Epithelial cell of prostate (primary cell): ENCODE measurements at regions not wholly inside any gene's neighbourhood (a gene's known extent, or its start where the extent isn't known, plus 50 kb on each side); places are given as distances from the start of the nearest gene placed in this dataset.
"Not testable (repeated sequence)": the region's sequence is repeated elsewhere in the genome, so short reads cannot be mapped to it uniquely, and the experiment has no call there.

ENCODE experiments used
- DNase-seq: peaks from one replicate; pipeline ENCODE4 v3.0.0-alpha.2; 2011; ENCODE audit warnings: low read depth, low spot score
- H3K27ac ChIP-seq: fragments of 450-650 bp; 2 replicates; pipeline ENCODE4 v1.5.1; 2017; ENCODE audit warnings: mild to moderate bottlenecking

DNA sequence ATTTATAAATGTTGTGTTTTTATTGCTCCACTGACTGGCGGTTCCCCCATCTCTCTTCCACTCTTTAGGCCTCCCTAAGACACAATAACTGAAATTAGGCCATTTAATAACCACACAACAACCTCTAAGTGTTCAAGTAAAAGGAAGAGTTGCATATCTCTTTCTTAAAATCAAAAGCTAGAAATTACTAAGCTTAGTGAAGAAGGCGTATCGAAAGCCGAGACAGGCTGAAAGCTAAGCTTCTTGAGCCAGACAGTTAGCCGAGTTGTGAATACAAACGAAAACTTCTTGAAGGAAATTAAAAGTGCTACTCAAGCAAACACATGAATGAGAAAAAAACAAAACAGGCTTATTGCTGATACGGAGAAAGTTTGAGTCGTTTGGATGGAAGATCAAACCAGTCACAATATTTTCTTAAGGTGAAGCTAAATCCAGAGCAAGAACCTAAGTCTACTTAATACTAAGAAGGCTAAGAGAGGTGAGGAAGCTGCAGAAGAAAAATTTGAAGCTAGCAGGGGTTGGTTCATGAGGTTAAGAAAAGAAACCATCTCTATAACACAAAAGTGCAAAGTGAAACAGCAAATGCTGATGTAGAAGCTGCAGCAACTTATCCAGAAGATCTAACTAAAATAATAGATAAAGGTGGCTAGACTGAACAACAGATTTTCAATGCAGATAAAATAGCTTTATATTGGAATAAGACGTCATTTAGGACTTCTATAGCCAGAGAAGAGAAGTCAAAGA, 194.0 kb upstream of the TTC29 start:
- no peak overlapping the region for H3K27ac ChIP-seq
- DNase-seq: no peak

DNA sequence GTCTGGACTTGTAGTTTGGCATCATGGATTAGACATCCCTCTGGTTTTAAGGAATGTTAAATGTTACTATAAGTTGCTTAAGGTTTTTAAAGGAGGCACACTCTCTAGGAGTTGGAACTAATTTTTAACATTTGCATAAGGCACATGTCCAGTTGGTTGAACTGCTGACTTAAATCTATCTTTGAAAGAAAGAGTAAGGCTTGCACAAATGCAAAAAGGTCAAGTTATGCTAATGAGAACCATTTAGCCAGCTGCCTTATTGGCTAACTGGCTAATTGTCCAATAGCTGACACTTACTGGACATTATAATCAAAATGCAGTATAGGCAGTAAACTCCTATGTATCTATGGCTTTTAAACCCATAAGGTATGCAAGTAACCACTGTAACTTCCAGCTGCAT, 206.1 kb upstream of the TTC29 start:
- DNase-seq: no peak
- no peak overlapping the region for H3K27ac ChIP-seq

DNA sequence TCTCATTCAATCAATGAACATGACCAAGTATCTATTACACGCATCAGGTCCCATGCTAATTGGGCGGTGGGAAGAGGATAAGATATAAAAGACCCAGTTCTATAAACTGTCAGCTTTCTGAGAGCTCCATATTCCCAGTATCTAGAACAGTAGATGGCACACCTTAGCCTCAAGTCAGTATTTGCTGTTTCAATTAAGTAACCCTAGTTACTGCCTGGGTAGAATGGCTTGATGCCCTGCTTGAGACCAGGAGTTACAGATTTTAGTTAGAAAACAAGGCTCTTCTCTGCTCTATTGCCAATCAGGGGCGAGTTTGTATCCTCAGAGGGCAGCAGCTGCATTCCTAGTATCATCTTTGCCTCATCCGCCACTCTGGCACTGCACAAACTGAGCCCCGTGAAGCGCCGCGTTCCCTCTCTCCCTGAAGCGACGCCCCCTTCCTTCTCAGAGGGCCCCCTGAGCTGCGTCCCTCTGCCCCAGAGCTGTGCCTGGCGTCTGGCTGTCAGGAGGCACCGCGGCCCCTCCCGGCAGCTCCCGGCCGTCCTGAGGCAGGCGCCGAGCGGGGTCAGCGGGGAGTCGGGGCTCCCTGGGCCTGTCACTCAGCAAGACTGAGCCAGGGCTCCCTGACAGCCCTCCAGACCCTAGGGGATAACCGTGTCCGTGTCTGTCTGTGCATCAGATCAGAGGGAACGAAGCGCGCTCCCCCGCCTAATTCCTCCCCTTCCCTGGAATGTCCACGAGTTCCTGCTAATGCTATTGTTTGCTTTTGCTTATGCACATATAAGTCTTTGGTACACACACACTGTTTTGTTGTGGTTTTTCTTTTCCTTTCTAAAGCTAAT, 212.4 kb upstream of the TTC29 start:
- DNase-seq: peak; percentile 3
- no peak overlapping the region for H3K27ac ChIP-seq

DNA sequence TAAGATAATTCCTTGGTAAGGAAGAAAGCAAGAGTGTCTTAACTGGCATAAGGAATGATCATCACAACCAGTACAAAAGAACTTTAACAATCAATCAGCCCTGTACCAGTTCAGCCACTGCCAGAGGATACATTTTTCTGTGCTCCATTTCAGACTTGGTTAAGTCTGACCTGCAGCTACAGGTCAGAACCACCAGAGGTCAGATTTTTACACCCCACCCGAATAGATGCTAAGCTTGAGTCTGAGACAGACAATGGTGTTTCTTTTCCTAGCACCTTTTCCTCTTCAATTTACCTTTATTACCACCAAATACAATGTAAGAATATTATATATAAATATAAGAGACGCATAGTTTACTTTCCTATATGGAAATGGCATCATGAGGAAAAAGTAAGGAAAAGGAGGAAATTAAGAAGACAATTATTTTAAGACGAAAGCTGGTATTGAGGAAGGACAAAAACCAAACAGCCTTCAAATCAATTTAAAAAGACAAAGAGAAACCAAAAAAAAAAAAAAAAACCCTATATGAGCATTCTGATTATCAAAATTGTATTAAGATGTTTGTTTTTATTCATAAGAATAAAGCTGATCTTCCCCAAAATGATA, 215.3 kb upstream of the TTC29 start:
- peak; percentile 6 for DNase-seq
- no peak overlapping the region for H3K27ac ChIP-seq

DNA sequence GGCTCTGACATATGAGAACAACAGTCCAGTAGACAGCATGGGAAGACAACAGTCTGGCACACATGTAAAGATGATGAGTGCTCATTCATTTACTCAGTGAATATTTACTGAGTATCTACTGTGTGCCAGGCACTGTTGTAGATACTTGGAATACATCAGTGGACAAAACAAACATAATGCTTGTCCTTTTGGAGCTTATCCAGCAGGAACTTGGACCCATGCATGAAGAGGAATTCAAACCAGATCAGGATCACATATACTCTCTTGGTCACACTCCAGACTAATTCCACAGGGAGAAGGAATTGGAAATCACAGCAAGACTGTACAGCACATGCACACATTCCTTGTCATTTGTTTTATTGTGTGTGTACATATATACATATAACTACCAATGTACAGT, 217.6 kb upstream of the TTC29 start:
- no peak for DNase-seq
- H3K27ac ChIP-seq: no peak overlapping the region

DNA sequence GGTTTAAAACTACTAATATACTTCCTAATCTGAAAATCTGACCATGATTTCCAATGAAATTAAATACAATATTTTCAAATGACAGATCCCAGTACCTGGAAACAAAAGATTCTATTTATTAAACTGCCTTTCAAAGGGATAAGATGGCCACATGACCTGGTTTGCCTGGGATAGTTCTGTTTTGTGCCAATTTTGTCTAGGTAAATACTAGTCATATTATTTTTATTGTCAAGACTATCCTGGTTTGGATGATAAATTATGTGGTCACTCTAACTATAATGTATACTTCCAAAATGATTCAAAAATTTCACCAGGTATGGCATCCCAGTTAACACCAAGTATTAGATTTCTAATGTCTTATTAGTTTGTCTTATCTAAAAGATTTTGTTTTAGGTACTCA, 222.5 kb upstream of the TTC29 start:
- H3K27ac ChIP-seq, DNase-seq: not testable (repeated sequence)

DNA sequence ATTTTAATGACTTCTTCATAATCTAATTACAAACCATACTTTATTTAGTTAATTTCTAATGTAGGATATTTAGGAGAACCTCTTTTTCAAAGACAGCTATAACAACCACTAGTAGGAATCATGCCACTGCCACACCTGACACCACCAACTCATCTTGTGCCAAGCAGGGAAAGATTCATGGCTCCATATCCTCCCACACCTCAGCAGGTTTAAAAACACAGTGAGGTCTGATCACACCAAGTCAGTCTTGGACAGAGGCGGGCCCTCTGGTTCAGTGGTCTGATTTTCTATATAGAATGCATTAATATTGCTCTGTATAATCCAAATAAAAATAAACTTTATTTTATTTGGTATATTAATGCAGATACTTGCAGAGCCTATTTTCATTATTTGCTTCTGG, 227.7 kb upstream of the TTC29 start:
- H3K27ac ChIP-seq: no peak overlapping the region
- no peak for DNase-seq

DNA sequence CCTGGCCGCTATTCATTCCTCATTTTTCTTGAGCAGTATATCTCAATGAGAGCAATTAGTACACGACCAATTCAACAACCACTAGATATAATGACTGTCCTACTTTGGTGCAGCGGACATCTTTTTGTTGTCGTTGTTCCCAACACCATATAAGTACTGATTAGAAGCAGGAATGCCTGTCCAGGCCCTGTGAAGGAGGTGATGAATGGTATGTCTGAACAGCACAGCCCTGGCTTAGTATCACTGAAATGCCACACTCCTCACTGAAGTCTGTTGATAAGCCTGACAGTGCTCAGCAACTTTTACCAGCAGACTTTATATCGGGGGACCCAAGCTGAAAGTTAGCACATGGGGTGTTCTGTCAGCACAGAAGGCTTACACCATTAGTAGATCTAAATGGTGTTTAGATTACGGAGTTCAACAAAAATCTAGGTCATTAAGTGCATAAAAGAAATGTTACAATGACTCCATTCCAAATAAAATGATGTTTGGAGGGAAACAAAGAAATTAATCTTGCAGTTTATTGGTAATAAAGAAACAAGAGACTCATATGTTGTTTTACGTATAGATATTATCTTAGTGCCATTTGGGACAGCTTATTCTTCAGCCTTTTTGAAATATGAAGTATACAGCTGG, 228.3 kb upstream of the TTC29 start:
- DNase-seq: no peak
- no peak overlapping the region for H3K27ac ChIP-seq

DNA sequence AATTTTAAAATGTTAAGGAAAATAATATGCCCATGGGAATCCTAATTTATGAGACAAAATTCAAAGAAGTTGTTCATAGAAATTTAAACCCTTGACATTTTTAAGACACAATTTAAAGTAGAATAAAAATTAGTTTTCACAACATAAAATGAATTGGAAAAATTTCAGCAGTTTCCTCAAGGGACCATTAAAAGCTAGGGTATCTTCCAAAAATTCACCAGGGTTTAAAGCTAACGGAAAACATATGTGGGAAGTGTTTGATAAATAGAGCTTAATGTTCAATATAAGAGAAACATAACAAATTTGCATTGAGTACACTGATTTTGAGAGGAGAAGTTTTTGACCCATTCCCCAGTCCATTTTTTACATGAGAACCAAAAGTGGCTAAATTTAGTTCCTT, 228.9 kb upstream of the TTC29 start:
- H3K27ac ChIP-seq: no peak overlapping the region
- no peak for DNase-seq

DNA sequence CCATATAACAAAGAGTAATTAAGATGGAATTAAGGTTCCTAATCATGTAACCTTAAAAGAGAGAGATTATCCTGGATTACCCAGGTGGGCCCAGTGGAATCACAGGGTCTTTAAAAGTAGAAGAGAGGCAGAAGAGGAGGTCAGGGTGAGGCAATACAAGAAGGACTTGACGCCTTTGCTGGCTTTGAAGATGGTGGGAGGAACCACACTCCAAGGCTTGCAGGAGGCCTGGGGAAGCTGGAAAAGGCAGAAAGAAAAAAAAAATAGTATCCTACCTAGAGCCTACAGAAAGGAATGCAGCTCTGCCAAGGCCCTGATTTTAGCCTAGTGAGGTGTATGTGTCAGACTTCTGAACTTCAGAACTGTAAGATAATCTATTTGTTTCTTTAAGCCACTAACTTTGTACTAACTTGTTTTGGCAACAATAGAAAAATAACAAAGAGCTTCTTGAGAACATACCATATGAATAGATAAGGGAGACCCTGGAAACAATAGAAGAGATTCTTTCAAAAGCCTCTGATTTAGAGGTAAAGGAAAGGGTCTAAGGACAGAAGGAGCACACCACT, 229.9 kb upstream of the TTC29 start:
- no peak for DNase-seq

DNA sequence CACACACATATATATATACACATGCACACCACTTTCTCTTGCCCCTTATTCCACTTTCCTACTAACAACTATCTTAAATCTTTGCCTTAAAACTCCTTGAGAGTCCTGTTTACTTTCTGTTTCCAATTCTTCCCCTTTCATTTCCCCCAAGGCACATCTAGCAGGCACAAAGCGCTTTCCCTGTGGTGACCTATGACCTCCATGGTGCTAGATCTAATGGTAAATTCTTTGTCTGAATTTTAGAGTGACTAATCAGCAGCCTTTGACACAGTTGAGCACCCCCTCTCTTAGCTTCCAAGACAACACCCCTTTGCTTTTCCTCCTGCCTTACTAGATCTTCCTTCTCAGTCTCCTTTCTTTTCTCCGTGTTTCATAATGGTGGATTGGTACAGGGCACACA, 236.4 kb upstream of the TTC29 start:
- no peak overlapping the region for H3K27ac ChIP-seq
- DNase-seq: no peak

More for the DNA sequence above, 229.9 kb upstream of the TTC29 start:
- H3K27ac ChIP-seq: no peak overlapping the region

DNA sequence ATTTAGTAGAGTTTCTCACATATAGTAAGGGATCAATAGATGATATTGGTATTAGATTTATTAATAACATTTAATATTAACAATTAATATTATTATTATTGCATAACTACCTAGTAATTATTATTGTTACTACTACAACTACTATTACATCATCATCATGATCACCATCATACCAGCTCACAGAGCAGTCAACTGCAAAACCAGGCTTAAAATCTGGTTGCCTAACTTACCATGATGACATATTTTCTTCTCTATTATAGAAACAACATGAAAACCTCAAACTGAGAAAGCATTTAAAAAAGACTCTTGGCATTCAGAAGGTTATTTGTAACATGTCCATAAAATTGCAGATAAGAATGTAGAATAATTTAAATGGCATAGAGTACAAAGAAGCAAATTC, 247.0 kb upstream of the TTC29 start:
- DNase-seq: no peak
- no peak overlapping the region for H3K27ac ChIP-seq

DNA sequence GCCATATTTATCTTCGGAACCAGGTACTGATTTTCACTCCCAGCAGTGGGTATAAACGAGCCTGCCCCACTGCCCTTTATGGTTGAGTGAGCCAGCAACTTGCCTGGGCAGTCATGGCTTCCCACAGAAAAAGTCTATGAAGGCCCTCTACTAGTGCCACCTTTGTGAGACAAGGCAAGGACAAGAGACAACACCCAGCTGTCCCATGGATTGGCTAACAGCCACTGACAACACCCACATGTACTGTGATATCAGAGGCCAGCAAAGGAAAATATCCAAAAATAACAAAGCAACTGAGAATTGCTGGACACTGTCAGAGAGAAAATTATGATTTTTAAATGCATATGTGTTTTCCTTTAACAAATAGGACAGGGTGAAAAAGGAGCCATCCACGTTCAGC, 248.4 kb upstream of the TTC29 start:
- H3K27ac ChIP-seq: no peak overlapping the region
- no peak for DNase-seq

DNA sequence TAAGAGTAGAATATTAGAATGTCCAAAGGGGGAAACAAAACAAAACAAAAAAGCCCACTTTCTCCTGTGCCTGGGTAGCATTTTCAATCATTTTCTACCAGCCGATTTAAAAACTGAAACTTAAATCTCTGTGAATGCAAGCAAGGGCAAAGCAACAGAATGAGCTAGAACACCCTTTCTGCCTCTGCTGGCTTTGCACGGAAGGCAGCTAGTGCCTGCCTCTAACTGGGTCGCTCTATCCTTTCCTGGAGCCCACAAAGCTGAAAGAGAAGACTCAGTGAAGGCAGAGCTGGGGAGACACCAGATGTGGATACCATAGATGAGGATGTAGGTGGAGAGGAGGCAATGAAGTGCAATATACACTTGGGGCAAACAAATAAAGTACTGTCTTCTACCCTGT, 248.9 kb upstream of the TTC29 start:
- no peak for DNase-seq

DNA sequence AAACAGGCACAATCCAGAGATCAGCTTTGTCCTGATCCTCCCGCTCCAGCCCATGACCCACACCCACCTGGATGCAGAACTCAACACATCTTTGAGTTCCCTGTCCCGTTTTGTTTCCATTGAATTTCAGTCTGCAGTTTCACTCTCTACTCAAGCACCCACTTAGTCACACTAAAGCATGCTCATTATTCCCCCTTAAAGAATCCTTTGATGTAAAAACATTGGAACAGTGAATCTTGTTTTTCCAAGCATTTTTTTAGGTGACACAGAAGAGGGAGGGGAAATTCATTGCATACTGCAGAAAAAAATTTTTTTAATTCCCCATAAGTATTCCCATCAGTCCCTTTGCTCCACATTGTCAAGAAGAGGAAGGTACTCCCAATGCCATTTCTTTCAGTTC, 249.7 kb upstream of the TTC29 start:
- H3K27ac ChIP-seq: no peak overlapping the region
- DNase-seq: no peak

More for the DNA sequence above, 248.9 kb upstream of the TTC29 start:
- no peak overlapping the region for H3K27ac ChIP-seq

DNA sequence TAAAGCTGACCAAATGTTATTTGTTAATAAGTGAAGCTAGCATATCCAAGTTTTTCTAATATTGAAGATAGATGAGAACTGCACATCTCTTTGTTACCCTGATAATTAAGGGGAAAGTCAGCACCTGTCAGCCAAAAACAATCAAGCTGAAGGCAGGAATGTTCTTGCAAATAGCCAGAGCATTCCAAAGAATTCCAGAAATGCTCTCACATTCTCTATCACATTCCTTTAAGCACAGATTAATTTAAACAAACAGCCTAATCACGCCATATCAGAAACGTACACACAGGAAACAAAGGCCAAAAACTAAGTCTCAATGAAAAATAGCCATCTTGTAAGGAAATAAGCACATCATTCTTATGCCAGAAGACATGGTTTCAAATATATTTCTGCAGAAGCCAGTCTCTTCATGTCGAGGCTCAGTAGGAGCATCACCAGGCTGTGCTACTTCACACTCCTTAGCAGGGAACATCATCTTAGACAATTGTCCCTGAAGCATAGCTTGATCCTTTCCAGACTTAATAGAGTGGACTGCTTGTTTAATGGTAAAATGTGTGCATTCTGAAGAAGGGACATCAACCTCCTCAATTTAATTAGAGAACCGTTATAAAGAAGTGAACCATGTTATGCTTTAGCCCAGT, 252.9 kb upstream of the TTC29 start:
- no peak for DNase-seq
- no peak overlapping the region for H3K27ac ChIP-seq

DNA sequence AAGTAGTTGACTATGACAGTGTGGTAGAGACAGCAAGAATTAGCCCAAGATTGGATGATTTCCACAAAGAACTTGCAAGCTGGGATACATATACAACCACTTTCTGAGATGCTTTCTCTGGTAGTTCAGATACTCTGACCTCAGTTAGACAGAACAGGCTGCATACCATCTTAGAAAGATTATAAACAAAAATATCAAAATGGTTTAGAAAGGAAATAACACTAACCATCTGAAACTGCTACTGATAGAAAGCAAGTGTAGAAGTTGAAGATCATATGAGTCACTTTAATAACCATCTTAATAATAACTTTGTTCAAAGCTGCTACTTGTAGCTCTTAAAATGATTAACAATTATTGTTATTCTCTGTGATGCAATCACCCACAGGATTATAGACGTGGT, 255.4 kb upstream of the TTC29 start:
- no peak overlapping the region for H3K27ac ChIP-seq
- no peak for DNase-seq

DNA sequence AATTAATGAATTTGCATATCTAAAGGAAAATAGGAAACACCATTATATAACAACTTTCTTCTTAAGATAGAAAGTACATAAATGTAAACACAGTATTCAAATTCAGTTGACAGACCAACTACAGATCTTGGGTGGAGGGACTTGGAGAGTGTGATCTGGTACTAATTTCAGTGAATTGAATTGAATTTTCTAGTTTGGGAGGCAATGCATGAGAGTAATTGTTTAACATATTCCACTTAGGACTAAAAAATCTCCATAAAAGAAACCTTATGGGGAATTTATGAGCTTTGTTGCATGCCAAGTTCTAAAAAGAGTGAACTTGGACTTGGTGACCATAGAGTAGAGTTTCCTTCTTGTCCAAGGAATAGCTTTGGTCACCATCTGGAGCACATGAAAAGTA, 261.1 kb upstream of the TTC29 start:
- no peak for DNase-seq

DNA sequence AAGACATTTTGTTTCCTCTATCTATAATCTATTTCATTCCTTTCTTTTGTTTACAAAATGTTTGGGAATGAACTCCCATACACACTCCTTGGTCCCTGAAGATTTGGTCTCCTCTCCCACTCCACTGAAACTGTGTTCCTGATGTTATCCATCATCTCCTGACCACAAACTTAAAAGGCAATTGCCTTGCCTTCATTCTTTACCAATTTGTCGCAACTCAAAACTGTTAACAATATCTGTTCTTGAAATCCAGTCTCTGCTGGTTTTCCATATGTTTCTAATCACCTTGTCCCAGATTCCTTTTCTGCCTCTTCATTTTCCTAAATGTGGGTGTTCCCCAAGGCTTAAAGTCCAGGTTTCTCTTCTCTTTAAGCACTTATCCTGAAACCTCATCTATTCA, 262.2 kb upstream of the TTC29 start:
- H3K27ac ChIP-seq: no peak overlapping the region
- no peak for DNase-seq

More for the DNA sequence above, 261.1 kb upstream of the TTC29 start:
- H3K27ac ChIP-seq: no peak overlapping the region

DNA sequence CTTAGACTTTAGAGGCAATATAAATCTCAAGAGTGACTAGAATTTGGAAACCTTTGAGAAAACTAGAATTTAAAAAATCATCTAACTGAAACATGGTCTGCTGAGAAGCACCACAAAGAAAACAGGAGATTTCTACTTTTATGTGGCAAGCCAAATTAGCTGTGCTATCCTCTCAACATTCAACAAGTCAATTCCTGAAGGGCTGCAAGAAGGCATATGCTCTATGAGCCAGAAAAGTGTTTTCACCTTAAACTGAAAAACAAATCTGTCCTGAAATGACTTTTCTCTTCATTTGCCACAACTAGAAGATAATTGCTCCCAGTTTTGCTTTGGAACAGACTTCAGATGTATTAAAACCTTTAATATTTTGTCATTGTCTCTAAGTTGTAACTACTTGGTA, 263.2 kb upstream of the EDNRA start:
- no peak for DNase-seq
- H3K27ac ChIP-seq: no peak overlapping the region
